ENCODE measurements at regions not wholly inside any gene's neighbourhood (a gene's known extent, or its start where the extent isn't known, plus 50 kb on each side); places are given as distances from the start of the nearest gene placed in this dataset.

DNA sequence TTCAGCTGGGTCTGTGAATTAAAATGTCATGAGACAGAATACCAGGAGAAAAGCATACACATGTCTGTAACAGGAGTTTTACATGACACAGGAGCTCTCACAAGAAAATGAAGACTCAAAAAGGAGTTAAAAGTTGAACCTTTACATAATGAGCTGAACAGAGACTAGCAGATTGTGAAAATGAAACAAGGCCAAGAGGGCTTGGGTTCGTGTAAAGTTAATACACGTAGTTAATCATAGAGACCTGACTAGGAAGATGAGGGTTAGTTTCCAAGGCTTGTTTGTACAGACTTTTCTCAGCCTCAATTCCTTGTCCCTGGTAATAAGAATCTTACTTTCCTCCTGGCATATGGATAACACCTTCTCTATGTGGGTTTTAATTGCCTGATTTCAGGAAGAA, 1294.0 kb downstream of the MAT2B start:
- no peak for TF ChIP-seq CTCF (IDR thresholded peaks at IDR 0.05; ENCODE audit: insufficient read depth, low read length, poor library complexity, severe bottlenecking)
- no peaks in the 10 kb centered on the region for H3K27me3 ChIP-seq (replicated peaks; ENCODE audit: control insufficient read depth, insufficient read depth, low read length)
- H3K4me3 ChIP-seq (replicated peaks; ENCODE audit: low read depth, low read length), result no peak overlapping the region
- no peaks in the 10 kb centered on the region for H3K36me3 ChIP-seq (ENCODE audit: control insufficient read depth, insufficient read depth, low read length)
- DNase-seq (ENCODE audit: extremely low read depth, insufficient read length), result no peak

DNA sequence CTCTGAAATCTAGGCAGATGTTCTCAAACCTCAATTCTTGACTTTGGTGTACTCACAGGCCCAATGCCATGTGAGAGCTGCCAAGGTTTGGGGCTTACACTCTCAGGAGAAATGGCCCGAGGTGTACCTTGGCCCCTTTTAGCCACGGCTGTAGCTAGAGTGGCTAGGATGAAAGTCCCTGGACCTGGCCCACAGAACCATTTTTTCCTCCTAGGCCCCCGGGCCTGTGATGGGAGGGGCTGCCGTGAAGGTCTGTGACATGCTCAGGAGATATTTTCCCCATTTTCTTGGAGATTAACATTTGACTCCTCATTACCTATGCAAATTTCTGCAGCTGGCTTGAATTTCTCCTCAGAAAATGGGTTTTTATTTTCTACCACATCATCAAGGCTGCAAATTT, 1296.5 kb downstream of the MAT2B start:
- Histone ChIP-seq H3K36me3 (ENCODE audit: control insufficient read depth, insufficient read depth, low read length) (no peaks in the 10 kb centered on the region), H3K4me3 (replicated peaks; ENCODE audit: low read depth, low read length) (no peak overlapping the region), H3K27me3 (replicated peaks; ENCODE audit: control insufficient read depth, insufficient read depth, low read length) (no peaks in the 10 kb centered on the region)
- no peak for DNase-seq (ENCODE audit: extremely low read depth, insufficient read length)
- no peak for TF ChIP-seq CTCF (IDR thresholded peaks at IDR 0.05; ENCODE audit: insufficient read depth, low read length, poor library complexity, severe bottlenecking)

- peak; percentile 1 for DNase-seq (ENCODE audit: extremely low read depth, insufficient read length)
- Histone ChIP-seq H3K36me3 (ENCODE audit: control insufficient read depth, insufficient read depth, low read length) (no peaks in the 10 kb centered on the region), H3K4me3 (replicated peaks; ENCODE audit: low read depth, low read length) (no peak overlapping the region), H3K27me3 (replicated peaks; ENCODE audit: control insufficient read depth, insufficient read depth, low read length) (no peaks in the 10 kb centered on the region)
- TF ChIP-seq CTCF (IDR thresholded peaks at IDR 0.05; ENCODE audit: insufficient read depth, low read length, poor library complexity, severe bottlenecking), result no peak
Observed at GRCh38 chr5:164809821-164810220, 1304.4 kb downstream of the MAT2B start.

- no peak overlapping the region for H3K4me3 ChIP-seq (replicated peaks; ENCODE audit: low read depth, low read length)
- TF ChIP-seq CTCF (IDR thresholded peaks at IDR 0.05; ENCODE audit: insufficient read depth, low read length, poor library complexity, severe bottlenecking), result no peak
- no peaks in the 10 kb centered on the region for H3K36me3 ChIP-seq (ENCODE audit: control insufficient read depth, insufficient read depth, low read length)
- no peaks in the 10 kb centered on the region for H3K27me3 ChIP-seq (replicated peaks; ENCODE audit: control insufficient read depth, insufficient read depth, low read length)
- no peak for DNase-seq (ENCODE audit: extremely low read depth, insufficient read length)
Observed at GRCh38 chr5:164818445-164818844, 1313.0 kb downstream of the MAT2B start.

DNA sequence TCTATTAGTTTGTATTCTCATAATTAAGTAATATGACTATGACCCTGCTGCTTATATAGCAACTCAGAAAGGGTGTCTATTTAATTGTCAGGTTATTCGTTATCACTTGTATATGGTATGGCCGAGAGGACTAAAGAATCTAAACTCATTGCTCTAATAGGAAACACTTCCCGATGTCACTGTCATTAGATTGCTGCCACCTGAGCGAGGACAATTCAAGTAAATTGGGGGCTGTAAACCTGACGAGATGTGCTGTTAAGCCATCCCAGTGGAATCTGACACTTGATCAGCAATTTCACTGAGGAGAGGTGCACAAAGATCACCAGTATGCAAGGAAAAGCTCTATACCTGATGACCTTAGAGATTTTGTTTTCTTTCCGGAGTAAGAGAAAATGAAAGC, 1319.3 kb downstream of the MAT2B start:
- no peaks in the 10 kb centered on the region for H3K27me3 ChIP-seq (replicated peaks; ENCODE audit: control insufficient read depth, insufficient read depth, low read length)
- H3K36me3 ChIP-seq (ENCODE audit: control insufficient read depth, insufficient read depth, low read length), result no peaks in the 10 kb centered on the region
- no peak for DNase-seq (ENCODE audit: extremely low read depth, insufficient read length)
- no peak overlapping the region for H3K4me3 ChIP-seq (replicated peaks; ENCODE audit: low read depth, low read length)
- TF ChIP-seq CTCF (IDR thresholded peaks at IDR 0.05; ENCODE audit: insufficient read depth, low read length, poor library complexity, severe bottlenecking), result no peak

DNA sequence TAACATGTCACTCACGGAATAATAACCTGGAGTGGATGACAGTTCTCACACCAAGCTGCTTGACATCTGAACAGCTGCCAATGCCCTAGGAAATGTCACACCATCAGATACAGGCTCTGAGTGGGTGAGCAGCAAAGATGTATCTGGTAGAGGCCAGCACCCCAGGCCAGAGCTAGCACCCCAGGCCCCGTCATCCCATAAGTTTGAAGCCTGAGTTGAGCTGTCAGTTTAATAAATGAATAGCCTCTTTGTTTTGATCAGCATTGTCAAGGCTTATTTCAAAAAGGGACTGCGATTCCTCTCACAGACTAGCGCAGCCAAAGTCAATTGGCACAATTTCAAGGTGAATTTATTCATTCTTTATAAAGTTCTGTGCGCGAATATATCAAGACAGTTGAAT, 1327.1 kb downstream of the MAT2B start:
- DNase-seq (ENCODE audit: extremely low read depth, insufficient read length), result no peak
- Histone ChIP-seq H3K36me3 (ENCODE audit: control insufficient read depth, insufficient read depth, low read length) (no peaks in the 10 kb centered on the region), H3K4me3 (replicated peaks; ENCODE audit: low read depth, low read length) (no peak overlapping the region), H3K27me3 (replicated peaks; ENCODE audit: control insufficient read depth, insufficient read depth, low read length) (no peaks in the 10 kb centered on the region)
- TF ChIP-seq CTCF (IDR thresholded peaks at IDR 0.05; ENCODE audit: insufficient read depth, low read length, poor library complexity, severe bottlenecking), result no peak
